ENCODE measurements at regions not wholly inside any gene's neighbourhood (a gene's known extent, or its start where the extent isn't known, plus 50 kb on each side); places are given as distances from the start of the nearest gene placed in this dataset.

GRCh38 chr11:45473341-45473895 is 187.3 kb upstream of the SYT13 start:
- no peak for DNase-seq (ENCODE audit: low read depth, low spot score)

DNA sequence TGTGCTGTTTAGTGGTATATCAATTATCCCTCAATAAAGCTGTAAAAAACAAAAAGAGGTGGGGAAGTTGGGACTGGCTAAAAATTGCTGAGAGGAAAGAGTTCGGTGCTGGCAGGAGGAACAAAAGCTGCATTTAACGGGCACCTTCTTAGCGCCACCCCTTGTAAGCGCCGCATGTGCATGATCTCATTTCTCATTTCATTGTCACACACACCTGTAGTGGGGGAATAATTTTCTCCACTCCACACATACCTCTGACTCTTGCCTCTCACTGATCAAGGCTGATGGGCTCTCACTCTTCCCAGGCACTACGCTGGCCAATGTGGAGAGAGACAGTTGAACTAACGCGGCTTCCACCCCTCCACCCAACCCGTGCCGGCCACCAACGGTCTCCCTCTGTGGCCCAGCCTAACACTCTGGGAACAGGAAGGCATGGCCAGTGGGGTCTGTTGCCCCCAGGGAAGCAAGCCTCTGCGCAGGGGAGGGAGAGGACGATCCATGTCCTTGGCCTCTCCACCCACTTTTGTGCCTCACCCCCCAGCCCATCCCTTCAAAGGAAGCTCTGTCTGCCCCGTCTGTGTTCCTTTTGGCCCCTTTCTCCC is 186.7 kb upstream of the SYT13 start:
- no peak for DNase-seq (ENCODE audit: low read depth, low spot score)

GRCh38 chr11:45471266-45471665 is 185.1 kb upstream of the SYT13 start:
- no peak for DNase-seq (ENCODE audit: low read depth, low spot score)

- no peak for DNase-seq (ENCODE audit: low read depth, low spot score)
These were observed 184.6 kb upstream of the SYT13 start for GRCh38 chr11:45470794-45471167.

DNA sequence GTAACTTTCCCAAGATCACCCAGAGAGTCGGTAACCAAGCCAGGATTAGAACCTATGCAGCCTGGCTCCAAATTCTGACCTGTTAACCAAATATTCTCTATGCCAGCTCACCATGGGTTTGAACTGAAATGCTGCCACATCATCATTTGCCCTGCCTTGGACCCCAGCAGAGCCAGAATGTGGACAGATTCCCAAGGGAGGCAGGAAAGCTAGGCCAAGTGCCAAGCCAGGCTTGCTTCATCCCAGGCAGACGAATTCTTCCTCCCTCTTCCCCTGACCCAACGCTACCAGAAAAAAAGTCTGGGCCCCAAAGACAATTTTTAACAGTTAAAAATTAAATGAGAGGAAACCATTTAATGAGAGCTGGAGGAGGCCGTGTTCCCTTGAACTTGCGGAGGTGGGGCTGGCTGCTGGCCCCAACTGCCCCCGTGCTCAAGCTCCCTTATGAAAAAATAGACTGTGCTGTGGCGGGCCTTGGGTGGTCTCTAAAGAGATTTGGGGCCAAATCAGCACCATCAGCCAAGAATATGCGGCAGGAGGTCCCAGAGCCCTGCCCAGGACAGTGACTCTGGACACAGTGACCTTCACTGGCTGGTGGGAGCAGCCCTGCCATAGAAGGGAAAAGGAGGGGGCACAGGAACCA is 184.1 kb upstream of the SYT13 start:
- peak; percentile 37 for DNase-seq (ENCODE audit: low read depth, low spot score)

DNA sequence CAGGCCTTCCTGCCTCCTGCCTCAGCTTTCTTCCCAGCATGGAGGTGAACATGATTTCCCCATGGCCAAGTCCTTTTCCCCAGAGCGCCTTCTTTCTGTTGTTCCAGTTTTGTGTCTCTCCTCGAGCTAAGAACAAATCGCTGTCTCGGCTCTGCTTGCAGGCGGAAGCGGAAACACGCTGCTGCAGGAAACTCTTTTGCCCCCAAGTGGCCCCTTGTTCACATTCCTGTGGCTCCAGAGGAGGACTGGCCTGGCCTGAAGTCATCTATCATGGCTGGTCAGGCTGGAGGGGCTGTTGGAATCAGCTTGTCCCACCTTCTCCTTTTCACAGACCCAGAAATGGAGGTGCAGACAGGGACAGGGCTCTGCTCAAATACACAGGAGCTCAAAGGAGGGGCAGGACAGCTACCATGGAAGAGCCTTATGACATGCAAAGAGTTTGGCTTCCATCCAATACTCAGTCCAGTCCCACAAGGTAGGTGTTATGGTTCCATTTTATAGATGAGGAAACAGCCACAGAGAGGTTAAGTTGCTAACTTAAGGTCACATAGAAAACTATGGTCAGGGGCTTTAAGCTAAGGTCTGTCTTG is 182.2 kb upstream of the SYT13 start:
- DNase-seq (ENCODE audit: low read depth, low spot score) = peak; percentile 62

- DNase-seq (ENCODE audit: low read depth, low spot score) = no peak
These were observed 177.4 kb upstream of the SYT13 start for GRCh38 chr11:45463541-45463940.

DNA sequence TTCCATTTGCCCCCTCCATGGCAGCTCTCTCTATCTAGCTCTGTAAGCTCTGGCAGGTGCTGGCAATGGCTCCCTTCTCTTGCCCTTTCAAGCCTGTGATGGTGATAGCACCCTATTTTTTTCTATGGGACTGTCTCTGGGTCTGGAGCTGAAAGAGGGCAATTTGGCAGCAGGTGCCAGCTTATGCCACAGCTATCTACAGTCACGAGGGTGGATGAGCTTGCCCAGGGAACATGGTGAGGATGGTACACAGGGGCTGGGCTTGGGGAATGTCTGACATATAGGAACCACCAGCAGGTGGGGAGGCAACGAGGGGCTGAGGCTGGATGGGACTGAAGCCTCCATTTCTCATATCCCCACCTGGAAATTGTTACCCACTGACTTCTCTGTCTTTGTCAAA is 175.4 kb upstream of the SYT13 start:
- DNase-seq (ENCODE audit: low read depth, low spot score) = no peak

- no peak for DNase-seq (ENCODE audit: low read depth, low spot score)
These were observed 173.3 kb upstream of the SYT13 start for GRCh38 chr11:45459491-45459890.

DNA sequence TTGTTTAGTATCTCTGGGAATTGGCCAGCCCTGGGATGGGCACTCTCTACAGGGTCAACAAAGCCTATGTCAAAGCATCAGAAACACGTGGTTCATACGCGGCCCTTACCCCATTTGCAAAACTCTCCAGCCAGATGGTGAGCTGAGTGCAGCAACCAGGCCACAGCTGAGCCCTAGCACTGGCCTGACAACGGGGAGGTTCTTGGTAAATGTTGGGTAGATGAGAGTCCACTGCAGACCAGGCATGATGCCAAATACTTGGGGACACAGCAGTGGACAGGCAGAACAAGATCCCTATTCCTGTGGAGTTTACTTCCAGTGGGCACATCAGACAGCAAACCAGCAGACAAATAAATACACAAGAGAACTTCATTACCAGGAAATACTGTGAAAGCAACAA is 172.1 kb upstream of the SYT13 start:
- DNase-seq (ENCODE audit: low read depth, low spot score) = no peak

DNA sequence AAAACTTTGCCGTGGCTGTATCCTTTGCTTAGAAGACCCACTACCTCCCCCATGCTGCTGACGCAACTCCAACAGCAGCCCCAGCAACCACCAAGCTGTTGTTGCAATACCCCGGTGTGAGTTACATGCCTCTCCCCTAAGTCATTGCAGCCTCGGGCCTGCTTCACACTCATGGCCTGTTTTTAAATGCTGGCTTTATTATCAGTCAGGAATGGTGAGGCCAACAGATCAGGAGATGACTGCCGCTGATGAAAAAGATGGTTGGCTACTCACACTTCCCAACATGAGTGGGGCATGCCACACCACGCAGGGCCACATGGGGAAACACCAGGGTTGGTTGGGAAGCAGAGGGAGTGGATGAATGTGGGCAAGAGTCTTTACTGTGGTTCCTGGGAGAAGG is 171.5 kb upstream of the SYT13 start:
- peak; percentile 38 for DNase-seq (ENCODE audit: low read depth, low spot score)

- no peak for DNase-seq (ENCODE audit: low read depth, low spot score)
These were observed 170.5 kb upstream of the SYT13 start for GRCh38 chr11:45456686-45457085.

DNA sequence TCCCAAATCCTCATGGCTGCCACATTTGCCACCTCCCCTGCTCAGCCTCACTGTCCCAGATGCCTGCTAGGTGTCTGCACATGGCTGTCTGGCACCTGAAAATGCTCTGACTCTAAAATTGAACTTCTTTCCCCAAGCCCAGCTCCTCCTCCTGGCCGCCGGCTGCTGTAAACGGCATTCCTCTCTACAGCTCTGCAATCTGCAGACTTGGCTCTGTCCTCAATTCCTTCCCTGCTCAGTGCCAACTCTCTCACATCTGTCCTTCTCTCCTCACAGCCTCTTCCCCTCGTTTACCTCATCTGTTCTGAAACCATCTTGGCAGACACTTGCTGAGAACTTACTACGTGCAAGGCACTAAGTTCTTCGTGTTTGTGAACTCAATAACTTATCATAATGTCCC is 169.4 kb upstream of the SYT13 start:
- DNase-seq (ENCODE audit: low read depth, low spot score) = no peak

GRCh38 chr11:45454917-45455401 is 168.8 kb upstream of the SYT13 start:
- no peak for DNase-seq (ENCODE audit: low read depth, low spot score)

DNA sequence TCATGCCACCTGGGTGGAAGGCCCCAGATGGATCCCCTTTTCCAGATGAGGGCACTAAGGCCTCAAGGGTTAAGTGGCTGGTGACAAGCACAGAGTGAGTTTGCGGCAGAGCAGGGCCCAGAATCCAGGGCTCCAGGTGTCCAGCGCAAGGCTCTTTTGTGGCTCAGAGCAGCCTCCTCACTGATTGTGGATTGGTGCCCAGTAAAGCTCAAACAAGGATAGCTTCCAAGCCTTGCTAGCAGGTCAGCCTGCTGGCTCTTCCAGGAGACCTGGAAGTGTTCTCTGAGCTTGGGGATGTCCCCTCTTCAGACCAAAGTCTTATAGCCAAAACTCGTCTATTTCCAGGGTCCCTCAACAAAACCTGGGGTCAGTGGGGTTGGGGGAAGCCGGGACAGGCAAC is 167.6 kb upstream of the SYT13 start:
- no peak for DNase-seq (ENCODE audit: low read depth, low spot score)

- no peak for DNase-seq (ENCODE audit: low read depth, low spot score)
These were observed 165.8 kb upstream of the SYT13 start for GRCh38 chr11:45451766-45452440.

DNA sequence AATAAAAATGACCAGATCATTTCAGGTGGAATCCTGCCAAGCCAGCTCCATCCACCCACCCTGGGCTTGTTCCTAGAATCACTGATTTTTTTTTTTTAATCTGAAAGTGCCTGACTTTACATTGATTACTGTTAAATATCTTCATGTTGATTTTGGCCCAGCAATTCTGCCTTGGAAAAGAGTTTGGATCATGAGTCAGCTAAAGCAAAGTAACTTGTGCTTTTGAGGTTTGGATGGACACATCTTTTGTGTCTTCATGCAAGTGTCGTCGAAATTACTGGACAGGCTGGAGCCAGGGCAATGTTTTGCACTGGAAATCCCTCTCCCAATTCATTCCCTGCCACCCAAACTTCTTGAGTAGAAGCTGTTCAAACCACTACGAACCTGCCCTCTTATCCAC is 164.0 kb upstream of the SYT13 start:
- DNase-seq (ENCODE audit: low read depth, low spot score) = peak; percentile 61

GRCh38 chr11:45449036-45449601 is 163.0 kb upstream of the SYT13 start:
- no peak for DNase-seq (ENCODE audit: low read depth, low spot score)

DNA sequence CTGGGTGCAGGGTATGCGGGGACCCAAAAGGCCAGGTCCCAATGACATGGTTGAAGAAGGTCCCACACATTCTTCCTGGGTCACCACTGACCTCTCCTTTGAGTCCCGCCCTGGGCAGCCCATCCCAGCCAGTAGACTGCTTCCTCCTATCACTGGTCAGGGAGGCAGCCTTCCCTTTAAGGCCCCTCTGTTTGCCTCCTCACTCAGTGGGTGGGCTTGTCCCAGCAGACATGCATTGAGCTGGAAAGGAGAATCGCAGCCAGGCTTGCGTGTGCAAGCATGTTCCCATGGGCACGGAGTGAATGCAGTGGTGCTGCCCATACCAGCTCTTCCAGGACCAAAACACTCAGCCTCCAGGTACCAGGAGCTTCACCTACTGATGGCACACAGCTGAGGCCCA is 162.4 kb upstream of the SYT13 start:
- DNase-seq (ENCODE audit: low read depth, low spot score) = no peak

GRCh38 chr11:45446998-45447397 is 160.9 kb upstream of the SYT13 start:
- no peak for DNase-seq (ENCODE audit: low read depth, low spot score)

DNA sequence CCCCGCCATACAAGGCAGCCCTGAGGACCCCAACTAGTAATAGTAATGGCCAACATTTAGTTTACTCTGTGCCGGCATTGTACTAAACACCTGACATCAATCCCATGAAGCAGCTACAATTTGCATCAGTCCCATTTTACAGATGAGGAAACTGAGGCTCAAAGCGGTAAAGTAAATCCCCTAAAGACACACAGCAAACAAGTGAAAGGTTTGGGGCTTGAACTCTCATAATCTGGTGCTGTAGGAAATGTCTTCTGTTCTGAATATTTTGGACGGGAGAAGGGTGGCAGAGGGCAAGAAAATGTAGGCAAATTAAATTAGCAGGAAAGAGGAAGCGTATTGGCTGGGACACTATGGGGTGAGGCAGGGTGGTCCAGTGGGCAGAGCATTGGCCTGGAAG is 160.3 kb upstream of the SYT13 start:
- DNase-seq (ENCODE audit: low read depth, low spot score) = no peak

GRCh38 chr11:45444796-45445195 is 158.7 kb upstream of the SYT13 start:
- DNase-seq (ENCODE audit: low read depth, low spot score) = no peak

Measured in astrocyte of the hippocampus (primary cell).